ENCODE measurements at regions not wholly inside any gene's neighbourhood (a gene's known extent, or its start where the extent isn't known, plus 50 kb on each side); places are given as distances from the start of the nearest gene placed in this dataset.

GRCh38 chr18:11516751-11517503 is 92.5 kb upstream of the SLC35G4 start:
- DNase-seq, result no peak
- no peak overlapping the region for H3K27ac ChIP-seq
- TF ChIP-seq CTCF (IDR thresholded peaks at IDR 0.05) (no peak), POLR2A (IDR thresholded peaks at IDR 0.05) (no peak)
- H3K36me3 ChIP-seq (replicated peaks in 1 of 2), result no peaks in the 10 kb centered on the region
- intact Hi-C loops (cut with DNase I), result loop anchor here in 1 of 2 donors (5.0 kb wide), 1 partner anchor 205 kb away; no protein-coding TSS in a partner anchor
- H3K4me3 ChIP-seq, result no peak overlapping the region
- H3K9me3 ChIP-seq (replicated peaks in 1 of 3), result no peaks in the 10 kb centered on the region
- no peaks in the 10 kb centered on the region for H3K27me3 ChIP-seq
- no peaks in the 10 kb centered on the region for H3K4me1 ChIP-seq (replicated peaks in 1 of 2)
- 76 to 90% (median 83%) methylated on average over 11 to 14 of the region's 14 CpGs for WGBS, 4 donors

- no peak for DNase-seq
- H3K9me3 ChIP-seq (replicated peaks in 1 of 3), result no peaks in the 10 kb centered on the region
- no peaks in the 10 kb centered on the region for H3K36me3 ChIP-seq (replicated peaks in 1 of 2)
- no peak for TF ChIP-seq CTCF (IDR thresholded peaks at IDR 0.05)
- TF ChIP-seq POLR2A (IDR thresholded peaks at IDR 0.05), result no peak
- intact Hi-C loops (cut with DNase I), result no loop called here
- no peak overlapping the region for H3K4me3 ChIP-seq
- 81 to 100% (median 86%) methylated on average over 1 of the region's 1 CpG for WGBS, 4 donors
- no peaks in the 10 kb centered on the region for H3K4me1 ChIP-seq (replicated peaks in 1 of 2)
- H3K27ac ChIP-seq, result no peak overlapping the region
- no peaks in the 10 kb centered on the region for H3K27me3 ChIP-seq
Observed at GRCh38 chr18:11514267-11514666, 95.1 kb upstream of the SLC35G4 start.

- peak in 6 of 7 donors; percentile 25 to 39 (median 33) for DNase-seq
- intact Hi-C loops (cut with DNase I), result no loop called here
- H3K27me3 ChIP-seq, result no peaks in the 10 kb centered on the region
- no peak overlapping the region for H3K27ac ChIP-seq
- H3K36me3 ChIP-seq (replicated peaks in 1 of 2), result no peaks in the 10 kb centered on the region
- no peaks in the 10 kb centered on the region for H3K9me3 ChIP-seq (replicated peaks in 1 of 3)
- TF ChIP-seq POLR2A (IDR thresholded peaks at IDR 0.05) (no peak), CTCF (IDR thresholded peaks at IDR 0.05) (peak in 4 of 6 experiments; percentile 24 to 39 (median 30))
- H3K4me3 ChIP-seq, result no peak overlapping the region
- 45 to 68% (median 59%) methylated on average over 8 of the region's 8 CpGs for WGBS, 4 donors
- H3K4me1 ChIP-seq (replicated peaks in 1 of 2), result no peaks in the 10 kb centered on the region
Observed at GRCh38 chr18:11512096-11513025, 97.0 kb upstream of the SLC35G4 start.

- no peaks in the 10 kb centered on the region for H3K4me1 ChIP-seq (replicated peaks in 1 of 2)
- intact Hi-C loops (cut with DNase I), result no loop called here
- no peak overlapping the region for H3K4me3 ChIP-seq
- WGBS, 4 donors, result 69 to 77% (median 73%) methylated on average over 6 of the region's 6 CpGs
- H3K27ac ChIP-seq, result no peak overlapping the region
- no peaks in the 10 kb centered on the region for H3K27me3 ChIP-seq
- no peak for DNase-seq
- H3K9me3 ChIP-seq (replicated peaks in 1 of 3), result no peaks in the 10 kb centered on the region
- TF ChIP-seq CTCF (IDR thresholded peaks at IDR 0.05) (no peak), POLR2A (IDR thresholded peaks at IDR 0.05) (no peak)
- no peaks in the 10 kb centered on the region for H3K36me3 ChIP-seq (replicated peaks in 1 of 2)
Observed at GRCh38 chr18:11511434-11512095, 97.8 kb upstream of the SLC35G4 start.
